IPS-NIHi11 (cell line): ENCODE measurements at regions not wholly inside any gene's neighbourhood (a gene's known extent, or its start where the extent isn't known, plus 50 kb on each side); places are given as distances from the start of the nearest gene placed in this dataset.

Experiments
- DNase-seq: peaks from one replicate; pipeline ENCODE4 v3.0.0; 2012; ENCODE audit warnings: mixed read lengths, low spot score

DNA sequence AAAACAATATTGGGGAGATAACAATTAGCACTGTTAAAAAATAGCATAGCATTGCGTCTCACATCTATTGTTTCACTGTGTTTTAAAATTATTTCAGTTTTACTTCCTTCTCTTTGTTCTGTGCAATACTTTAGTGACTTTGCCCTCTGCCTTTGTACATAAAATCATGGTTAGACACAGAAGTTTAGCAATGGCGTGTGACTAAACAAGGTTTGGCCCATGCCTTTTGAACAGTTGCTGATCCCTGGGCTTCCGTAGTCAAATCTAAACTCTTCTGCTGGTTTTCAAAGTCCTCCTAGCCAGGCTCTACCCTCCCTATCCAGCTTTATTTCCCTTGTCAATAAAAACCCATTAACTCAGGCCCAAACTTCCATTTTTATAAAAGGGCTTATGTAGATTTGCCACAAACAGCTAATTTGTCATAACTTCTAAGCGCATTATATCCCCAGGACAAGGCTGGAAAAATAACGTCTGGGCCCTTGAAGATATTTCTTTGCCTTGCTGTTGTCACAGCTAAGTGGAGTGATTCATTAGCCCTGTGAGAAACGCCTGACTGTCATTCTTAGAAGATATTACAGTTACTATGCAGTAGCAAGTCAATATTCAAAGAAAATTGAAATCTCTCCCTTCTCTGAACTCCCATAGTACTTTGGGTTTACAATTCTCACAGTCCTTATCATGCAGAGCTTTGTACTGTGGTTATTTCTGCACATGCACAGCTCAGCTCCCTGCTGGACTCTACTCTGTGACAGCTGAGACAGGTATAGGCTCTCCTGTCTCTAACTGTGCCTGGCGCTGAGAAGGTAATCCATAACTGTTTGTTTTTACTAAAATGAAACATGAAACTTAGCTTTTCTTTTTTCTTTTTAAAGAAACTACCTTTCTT is 123.4 kb upstream of the SLC24A5 start:
- no peak for DNase-seq

DNA sequence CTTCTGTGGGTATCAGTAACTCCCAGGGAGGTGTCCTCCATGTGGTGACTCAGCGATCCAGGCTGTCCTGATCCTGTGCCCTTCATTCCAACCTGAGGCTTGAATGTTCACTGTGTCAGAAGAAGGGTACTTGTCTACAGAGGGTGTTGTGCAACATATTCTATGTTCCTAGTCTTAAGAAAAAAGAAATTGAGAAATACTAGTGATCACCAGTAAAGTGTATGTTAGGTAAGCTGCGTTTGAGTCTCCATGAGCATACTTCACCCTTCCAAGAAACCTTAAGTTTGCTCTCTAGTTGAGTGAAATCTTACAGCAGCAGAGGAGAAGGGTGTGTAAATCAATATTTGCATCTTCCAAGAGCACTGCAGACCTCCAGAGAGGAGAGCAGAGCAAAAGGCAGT is 122.2 kb upstream of the SLC24A5 start:
- no peak for DNase-seq

- no peak for DNase-seq
These were observed 119.3 kb upstream of the SLC24A5 start for GRCh38 chr15:48001393-48002039.

DNA sequence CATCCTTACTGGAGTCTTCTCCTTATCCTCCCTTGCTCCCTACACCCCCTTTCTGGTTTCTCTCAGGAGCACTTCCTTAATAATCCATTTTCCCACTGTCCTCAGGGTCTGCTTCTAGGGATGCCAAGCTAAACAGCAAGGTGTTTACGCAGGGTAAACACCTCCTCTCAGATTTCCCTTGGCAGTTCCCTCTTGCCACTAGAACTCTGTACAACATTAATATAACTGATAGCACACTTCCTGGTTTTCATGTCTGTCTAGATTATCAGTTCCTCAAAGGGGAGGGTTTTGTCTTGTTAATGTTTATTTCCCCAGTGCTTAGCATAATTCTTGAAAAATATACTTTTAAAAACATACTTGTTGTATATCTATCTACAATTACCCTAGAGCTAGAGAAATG is 118.0 kb upstream of the SLC24A5 start:
- no peak for DNase-seq

GRCh38 chr15:48003441-48003840 is 117.3 kb upstream of the SLC24A5 start:
- DNase-seq = no peak

- DNase-seq = no peak
These were observed 115.7 kb upstream of the SLC24A5 start for GRCh38 chr15:48005077-48005476.

GRCh38 chr15:48006031-48006511 is 114.7 kb upstream of the SLC24A5 start:
- DNase-seq = peak; percentile 41

DNA sequence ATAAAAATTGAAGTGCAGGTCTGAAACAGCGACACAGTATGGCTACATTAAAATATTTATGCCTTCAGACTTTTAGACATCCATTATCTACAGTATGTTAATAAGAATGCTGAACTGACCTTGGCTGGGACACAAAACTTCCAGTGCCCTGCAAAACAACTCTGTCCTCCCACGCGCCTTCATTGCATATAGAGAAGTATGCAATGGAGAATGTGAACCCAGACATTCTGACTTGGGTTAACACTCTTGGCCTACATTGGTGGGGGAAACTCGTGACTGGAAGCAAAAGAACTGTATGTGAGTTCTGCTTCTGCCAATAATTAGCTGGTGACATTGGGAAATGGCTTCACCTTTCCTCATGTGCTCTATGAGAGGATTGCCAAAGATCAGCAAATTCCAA is 110.5 kb upstream of the SLC24A5 start:
- no peak for DNase-seq

DNA sequence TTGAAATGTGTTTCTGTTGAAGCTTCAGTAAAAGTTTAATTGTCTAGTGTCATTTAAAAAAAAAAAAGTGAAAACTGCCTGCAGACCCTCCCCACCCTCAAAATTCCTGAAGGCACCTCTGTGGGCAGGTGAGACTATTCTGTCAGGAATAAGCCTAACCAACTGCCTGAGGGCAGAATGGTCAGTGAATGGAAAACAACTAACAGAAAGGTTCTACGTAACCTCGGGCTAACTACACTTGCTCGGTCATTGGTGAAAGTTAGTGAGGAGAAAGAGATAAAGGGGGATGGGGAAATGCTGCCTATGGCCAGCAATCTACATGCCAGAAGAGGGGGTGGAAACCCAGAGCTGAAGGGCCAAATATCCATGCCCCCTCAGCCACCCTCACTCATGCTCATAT is 108.6 kb upstream of the SLC24A5 start:
- no peak for DNase-seq

GRCh38 chr15:48016865-48017264 is 103.9 kb upstream of the SLC24A5 start:
- DNase-seq = no peak

DNA sequence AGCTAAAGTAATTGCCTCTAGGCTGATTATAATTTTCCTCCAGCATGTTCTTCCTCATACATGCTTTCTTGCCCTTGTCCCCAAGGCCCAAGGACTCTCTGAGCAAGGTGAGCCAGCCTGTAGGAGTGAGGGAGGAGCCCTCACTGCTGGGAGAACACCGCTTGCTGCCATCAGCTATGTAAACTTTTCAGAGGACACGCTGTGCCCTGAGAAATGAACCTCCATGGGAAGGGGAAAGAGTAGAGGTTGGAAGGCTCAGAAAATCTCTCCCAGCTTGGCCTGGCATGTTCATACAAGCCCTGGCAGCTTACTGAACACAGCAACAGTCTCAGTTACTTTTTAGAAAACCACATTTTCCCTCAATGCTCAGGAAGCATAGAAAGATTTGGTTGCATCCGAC is 103.0 kb upstream of the SLC24A5 start:
- DNase-seq = no peak

DNA sequence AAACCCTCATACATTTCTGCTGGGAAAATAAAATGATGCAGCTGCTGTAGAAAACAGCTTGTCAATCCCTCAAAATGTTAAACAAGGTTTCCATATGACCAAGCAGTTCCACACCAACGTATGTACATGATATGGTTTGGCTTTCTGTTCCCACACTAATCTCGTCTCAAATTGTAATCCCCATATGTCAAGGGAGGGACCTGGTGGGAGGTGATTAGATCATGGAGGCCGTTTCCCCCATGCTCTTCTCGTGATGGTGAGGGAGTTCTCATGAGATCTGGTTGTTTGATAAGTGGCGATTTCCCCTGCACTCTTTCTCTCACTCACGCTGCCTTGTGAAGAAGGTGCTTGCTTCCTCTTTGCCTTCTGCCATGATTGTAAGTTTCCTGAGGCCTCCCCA is 100.6 kb upstream of the SLC24A5 start:
- no peak for DNase-seq

- DNase-seq = no peak
These were observed 99.3 kb upstream of the SLC24A5 start for GRCh38 chr15:48021336-48022086.

GRCh38 chr15:48025118-48025517 is 95.7 kb upstream of the SLC24A5 start:
- no peak for DNase-seq

GRCh38 chr15:48028712-48029111 is 92.1 kb upstream of the SLC24A5 start:
- no peak for DNase-seq

DNA sequence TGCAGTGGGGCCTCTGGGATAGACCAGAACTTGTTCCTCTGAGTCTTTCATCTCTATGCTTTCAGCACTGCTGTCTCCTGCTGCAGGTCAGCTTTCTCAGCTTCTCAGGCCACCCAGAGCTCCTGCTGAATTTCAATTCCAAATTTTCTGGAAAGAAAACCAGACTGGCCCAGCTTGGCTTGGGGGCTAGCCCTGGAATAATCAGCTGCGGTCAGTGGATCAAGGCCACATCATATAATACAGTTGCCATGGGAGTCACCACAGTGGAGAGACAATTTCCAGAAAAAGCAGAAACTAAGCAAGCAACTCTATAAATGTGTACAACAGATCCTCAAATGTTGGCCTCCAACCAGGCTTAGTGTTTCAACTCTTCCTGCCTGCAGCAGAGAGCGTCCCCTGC is 91.1 kb upstream of the SLC24A5 start:
- no peak for DNase-seq

GRCh38 chr15:48031466-48031865 is 89.3 kb upstream of the SLC24A5 start:
- DNase-seq = no peak

DNA sequence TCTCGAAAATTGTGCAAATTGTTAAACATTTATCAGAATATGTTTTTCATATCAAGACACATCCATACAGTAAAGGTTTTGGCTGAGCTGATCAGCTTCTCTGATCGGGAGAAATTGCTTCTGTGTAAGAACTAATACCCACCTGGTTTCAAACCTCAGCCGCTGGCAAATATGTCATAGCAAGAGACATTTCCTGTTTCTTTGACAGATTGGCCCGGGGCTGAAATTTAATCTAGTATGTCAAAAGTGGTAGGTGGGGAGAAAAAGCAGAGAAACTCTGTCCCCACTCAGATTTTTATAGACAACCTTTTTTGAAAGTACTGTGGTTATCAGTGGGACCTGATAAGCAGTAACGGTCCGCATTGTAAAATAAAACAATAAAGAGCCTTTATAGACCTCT is 88.8 kb upstream of the SLC24A5 start:
- no peak for DNase-seq

DNA sequence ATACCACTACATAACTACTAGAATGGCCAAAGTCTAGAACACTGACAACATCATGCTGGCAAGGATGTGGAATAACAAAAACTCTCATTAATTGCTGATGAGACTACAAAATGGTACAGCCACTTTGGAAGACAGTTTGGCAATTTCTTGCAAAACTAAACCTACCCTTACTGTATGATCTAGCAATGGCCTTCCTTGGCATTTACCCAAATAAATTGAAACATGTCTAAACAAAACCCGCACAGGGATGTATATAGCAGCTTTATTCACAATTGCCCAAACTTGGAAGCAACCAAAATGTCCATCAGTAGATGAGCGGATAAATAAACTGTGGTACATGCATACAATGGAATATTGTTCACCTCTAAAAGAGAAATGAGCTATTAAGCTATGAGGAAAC is 87.9 kb upstream of the SLC24A5 start:
- DNase-seq = no peak

- no peak for DNase-seq
These were observed 82.6 kb upstream of the SLC24A5 start for GRCh38 chr15:48038221-48038620.

DNA sequence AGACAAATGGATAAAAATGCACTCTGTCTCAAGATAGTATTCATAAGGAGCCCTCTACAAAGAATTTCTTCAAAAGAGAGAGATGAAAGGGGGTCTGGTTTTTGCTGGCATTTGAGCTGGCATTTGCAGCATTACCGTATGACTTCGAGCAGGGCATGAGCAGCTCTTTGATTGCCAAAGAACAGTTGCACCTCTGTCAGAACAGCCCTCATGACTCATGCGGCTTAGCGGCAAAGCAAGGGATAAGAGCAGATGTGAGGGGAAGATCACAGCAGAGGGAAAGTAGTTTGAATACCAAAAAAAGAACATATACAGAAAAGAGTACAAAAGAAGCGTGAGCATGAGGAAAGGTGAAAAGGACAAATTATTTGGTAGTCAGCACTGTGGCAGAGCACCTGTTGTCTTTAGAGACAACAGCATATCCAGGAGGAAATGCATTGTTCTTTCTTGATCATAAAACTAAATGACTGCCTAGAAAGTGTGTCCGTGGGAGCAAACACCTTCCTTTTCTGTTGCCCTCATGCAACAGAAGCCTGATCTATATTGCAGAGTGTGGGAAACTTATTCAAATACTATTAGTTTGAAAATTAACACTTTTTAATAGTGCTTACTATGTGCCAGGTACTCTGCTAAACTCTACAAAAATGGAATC is 80.5 kb upstream of the SLC24A5 start:
- DNase-seq = no peak

DNA sequence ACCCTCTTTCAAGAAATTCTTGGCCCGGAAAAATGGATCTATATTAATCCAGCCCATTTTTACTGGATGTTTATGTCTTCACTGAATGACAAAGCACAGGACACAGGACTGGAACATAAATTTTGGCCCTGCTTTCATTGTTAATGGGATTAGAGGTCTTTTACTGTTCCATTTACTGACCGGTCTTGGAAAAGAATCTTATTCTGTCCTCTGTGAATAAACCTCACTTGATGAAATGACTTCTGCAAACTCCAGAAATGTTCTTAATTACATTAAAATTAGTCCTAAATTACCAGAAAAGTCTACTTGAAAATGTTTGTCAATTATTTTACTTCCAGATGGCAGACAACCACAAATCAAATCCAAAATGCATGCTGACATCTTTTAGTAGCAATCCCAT is 79.3 kb upstream of the SLC24A5 start:
- DNase-seq = no peak
